Lung (tissue), 11 donors: ENCODE measurements at regions not wholly inside any gene's neighbourhood (a gene's known extent, or its start where the extent isn't known, plus 50 kb on each side); places are given as distances from the start of the nearest gene placed in this dataset.

Experiments used
- ATAC-seq: fragments of 200-7000 bp; cut with Tn5 transposase; one replicate; pipeline ENCODE4 v1.9.1; 2020; ENCODE audit warnings: moderate number of reproducible peaks; ENCODE audit not compliant: insufficient read depth, low FRiP score
- DNase-seq, 3 donors: peaks; one replicate each; pipeline ENCODE4 v3.0.0-alpha.2; 2013 to 2017
- H3K27ac ChIP-seq, 2 donors: one replicate each; pipeline ENCODE4 v1.5.1; 2013; ENCODE audit warnings: mild to moderate bottlenecking in 2 of 2, moderate library complexity in 2 of 2, control low read depth in 1 of 2, inconsistent platforms in 1 of 2, low read depth in 1 of 2, low read length in 1 of 2
- H3K27me3 ChIP-seq, 3 donors: one replicate each; pipeline ENCODE4 v1.5.1; 2013; ENCODE audit warnings: low read length in 2 of 3; ENCODE audit not compliant: control insufficient read depth in 3 of 3, insufficient read depth in 3 of 3
- H3K36me3 ChIP-seq, 4 donors: one replicate each; pipeline ENCODE4 v1.5.1; 2013; ENCODE audit warnings: low read length in 4 of 4, mild to moderate bottlenecking in 1 of 4, moderate library complexity in 1 of 4; ENCODE audit not compliant: control insufficient read depth in 4 of 4, insufficient read depth in 4 of 4
- H3K4me1 ChIP-seq, 5 donors: one replicate each; pipeline ENCODE4 v1.5.1; 2013; ENCODE audit warnings: low read length in 5 of 5, mild to moderate bottlenecking in 2 of 5, moderate library complexity in 1 of 5; ENCODE audit not compliant: control insufficient read depth in 5 of 5, insufficient read depth in 5 of 5
- H3K4me3 ChIP-seq: one replicate; pipeline ENCODE4 v1.5.1; 2013; ENCODE audit warnings: mild to moderate bottlenecking, control low read depth, moderate library complexity
- H3K9ac ChIP-seq, 2 donors: one replicate each; pipeline ENCODE4 v1.5.1; 2013; ENCODE audit warnings: low read length in 2 of 2, control low read depth in 1 of 2; ENCODE audit not compliant: insufficient read depth in 1 of 2
- H3K9me3 ChIP-seq, 4 donors: one replicate each; pipeline ENCODE4 v1.5.1; 2013; ENCODE audit warnings: low read length in 3 of 4, mild to moderate bottlenecking in 1 of 4, moderate library complexity in 1 of 4; ENCODE audit not compliant: control insufficient read depth in 4 of 4, insufficient read depth in 3 of 4
- CTCF ChIP-seq: IDR thresholded peaks from 2 replicates; pipeline ENCODE4 v1.5.1; 2012; ENCODE audit warnings: mild to moderate bottlenecking; ENCODE audit errors: control extremely low read depth, extremely low read depth
- WGBS, 2 donors: extraction: QIAGEN DNeasy Blood & Tissue Kit; methylation state at CpG; one replicate each; pipeline ENCODE4 v1.1.7; 2013; 5-methylcytosine and 5-hydroxymethylcytosine counted together
- donor health status: control.
- donor health status: control.
- donor health status: Bipolar disorder and iron deficiency.
- donor health status: healthy.
- donor health status: DM: yes; HTN: yes; CAD: no.

- Histone ChIP-seq H3K27ac (no peak overlapping the region), H3K9ac (no peak overlapping the region), H3K36me3 (no peaks in the 10 kb centered on the region), H3K27me3 (no peaks in the 10 kb centered on the region), H3K4me1 (no peaks in the 10 kb centered on the region), H3K9me3 (no peaks in the 10 kb centered on the region), H3K4me3 (no peak overlapping the region)
- DNase-seq: no peak
- no peak for TF ChIP-seq CTCF
- ATAC-seq: no peak
Observed at GRCh38 chr1:229710746-229711145, 84.7 kb downstream of the URB2 start.

- H3K4me3 ChIP-seq: no peak overlapping the region
- no peaks in the 10 kb centered on the region for H3K27me3 ChIP-seq
- H3K9me3 ChIP-seq: no peaks in the 10 kb centered on the region
- no peaks in the 10 kb centered on the region for H3K4me1 ChIP-seq
- H3K9ac ChIP-seq: no peak overlapping the region
- no peak for TF ChIP-seq CTCF
- H3K27ac ChIP-seq: no peak overlapping the region
- DNase-seq (no peak), ATAC-seq (no peak)
- WGBS, 2 donors: 97 to 99% methylated on average over 2 of the region's 2 CpGs
- H3K36me3 ChIP-seq: no peaks in the 10 kb centered on the region
Observed at GRCh38 chr1:229714306-229714705, 88.3 kb downstream of the URB2 start.

- Histone ChIP-seq H3K27ac (no peak overlapping the region), H3K9ac (no peak overlapping the region), H3K36me3 (no peaks in the 10 kb centered on the region), H3K4me1 (no peaks in the 10 kb centered on the region), H3K4me3 (no peak overlapping the region), H3K27me3 (no peaks in the 10 kb centered on the region), H3K9me3 (no peaks in the 10 kb centered on the region)
- peak; percentile 2 for TF ChIP-seq CTCF
- DNase-seq (no peak), ATAC-seq (no peak)
- WGBS, 2 donors: 77 to 86% methylated on average over 8 of the region's 8 CpGs
Observed at GRCh38 chr1:229714964-229715603, 89.0 kb downstream of the URB2 start.

GRCh38 chr1:229716069-229716468 is 90.0 kb downstream of the URB2 start:
- no peak overlapping the region for H3K4me3 ChIP-seq
- H3K4me1 ChIP-seq: no peaks in the 10 kb centered on the region
- H3K27ac ChIP-seq: no peak overlapping the region
- no peaks in the 10 kb centered on the region for H3K27me3 ChIP-seq
- H3K9ac ChIP-seq: no peak overlapping the region
- DNase-seq (peak; percentile 40 to 56 (median 46)), ATAC-seq (no peak)
- H3K9me3 ChIP-seq: no peaks in the 10 kb centered on the region
- WGBS, 2 donors: 77 to 78% methylated on average over 10 of the region's 10 CpGs
- H3K36me3 ChIP-seq: no peaks in the 10 kb centered on the region
- TF ChIP-seq CTCF: no peak
